IPS DF 4.7 (cell line): ENCODE measurements at regions not wholly inside any gene's neighbourhood (a gene's known extent, or its start where the extent isn't known, plus 50 kb on each side); places are given as distances from the start of the nearest gene placed in this dataset.
"Not testable (repeated sequence)": the region's sequence is repeated elsewhere in the genome, so short reads cannot be mapped to it uniquely, and the experiment has no call there.

Experiments used
- DNase-seq: peaks from one replicate; pipeline ENCODE4 v3.0.0-alpha.2; 2013; ENCODE audit warnings: low spot score; ENCODE audit errors: extremely low read depth

DNA sequence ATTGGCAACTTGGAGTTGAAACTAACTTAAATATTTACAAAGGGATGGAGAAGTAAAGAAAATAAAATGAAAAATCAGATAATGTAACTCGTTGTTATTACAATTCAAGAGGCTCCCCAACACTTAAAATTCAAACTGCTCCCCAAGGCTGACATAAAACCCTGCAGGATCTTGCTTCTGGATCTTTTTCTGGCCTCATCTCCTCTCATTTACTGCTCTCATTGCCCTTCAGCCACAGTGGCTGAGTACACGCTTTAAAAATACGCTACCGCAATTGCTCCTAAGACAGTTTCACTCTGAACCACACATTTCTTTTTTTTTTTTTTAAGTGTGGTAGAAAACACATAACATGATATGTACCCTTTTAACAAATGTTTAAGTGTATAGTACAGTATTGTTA, 718.1 kb upstream of the ANO3 start:
- no peak for DNase-seq

DNA sequence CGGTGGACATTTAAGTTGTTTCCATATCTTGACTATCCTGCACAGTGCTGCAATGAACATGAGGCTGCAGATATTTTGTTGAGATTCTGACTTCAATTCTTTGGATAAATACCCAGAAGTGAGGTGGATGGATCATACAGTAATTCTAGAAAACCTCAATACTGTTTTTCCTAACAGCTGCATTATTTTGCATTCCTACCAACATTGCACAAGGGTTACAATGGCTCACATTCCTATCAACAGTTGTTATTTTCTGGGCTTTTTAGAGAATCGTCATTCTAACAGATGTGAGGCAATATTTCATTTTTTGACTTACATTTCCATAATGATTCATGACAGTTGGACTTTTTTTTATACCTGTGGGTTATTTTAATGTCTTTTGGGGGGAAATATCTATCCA, 716.9 kb upstream of the ANO3 start:
- DNase-seq = no peak

DNA sequence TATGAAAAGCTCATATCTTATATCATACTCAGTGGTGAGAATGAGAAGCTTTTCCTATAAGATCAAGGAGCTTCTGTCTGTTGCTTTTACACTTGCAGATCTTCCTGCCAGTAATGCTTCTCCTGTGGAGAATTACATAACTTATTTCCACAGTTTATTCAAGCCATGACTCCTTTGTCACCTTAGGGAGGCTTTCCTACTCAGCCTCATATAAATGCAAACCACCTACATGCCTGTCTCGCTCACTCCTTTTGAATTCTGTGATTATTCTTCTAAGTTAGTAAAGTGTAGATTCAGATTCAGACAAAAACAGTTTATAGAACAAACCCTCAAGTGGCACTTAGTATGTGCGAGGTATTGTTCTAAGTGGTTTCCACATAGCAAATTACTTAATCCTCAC, 716.1 kb upstream of the ANO3 start:
- DNase-seq = no peak

- no peak for DNase-seq
Measured at GRCh38 chr11:25625094-25625493, 706.8 kb upstream of the ANO3 start.

DNA sequence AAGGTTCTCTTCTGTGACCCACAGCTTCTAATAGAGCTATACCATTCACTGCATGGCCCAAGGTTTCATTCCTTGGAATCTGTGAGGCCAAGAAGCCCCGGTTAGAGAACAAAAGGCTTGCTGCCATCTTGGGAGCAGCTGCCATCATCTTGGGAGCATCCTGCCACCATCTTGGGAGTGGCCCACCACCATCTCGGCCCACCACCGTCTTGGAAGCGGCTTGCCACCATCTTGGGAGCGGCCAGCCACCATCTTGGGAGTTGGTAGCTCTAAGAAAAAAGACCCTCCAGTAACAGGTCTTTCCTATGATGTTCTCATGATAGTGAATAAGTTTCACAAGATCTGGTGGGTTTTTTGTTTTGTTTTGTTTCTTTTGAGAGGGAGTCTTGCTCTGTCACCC, 703.9 kb upstream of the ANO3 start:
- DNase-seq = no peak

GRCh38 chr11:25633230-25633629, 698.7 kb upstream of the ANO3 start:
- DNase-seq = no peak

DNA sequence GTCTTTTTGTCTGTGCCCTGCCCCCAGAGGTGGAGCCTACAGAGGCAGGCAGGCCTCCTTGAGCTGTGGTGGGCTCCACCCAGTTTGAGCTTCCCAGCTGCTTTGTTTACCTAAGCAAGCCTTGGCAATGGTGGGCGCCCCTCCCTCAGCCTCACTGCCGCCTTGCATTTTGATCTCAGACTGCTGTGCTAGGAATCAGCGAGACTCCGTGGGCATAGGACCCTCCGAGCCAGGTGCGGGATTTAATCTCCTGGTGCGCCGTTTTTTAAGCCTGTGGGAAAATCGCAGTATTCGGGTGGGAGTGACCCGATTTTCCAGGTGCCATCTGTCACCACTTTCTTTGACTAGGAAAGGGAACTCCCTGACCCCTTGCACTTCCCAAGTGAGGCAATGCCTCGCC, 682.7 kb upstream of the ANO3 start:
- not testable (repeated sequence) for DNase-seq

DNA sequence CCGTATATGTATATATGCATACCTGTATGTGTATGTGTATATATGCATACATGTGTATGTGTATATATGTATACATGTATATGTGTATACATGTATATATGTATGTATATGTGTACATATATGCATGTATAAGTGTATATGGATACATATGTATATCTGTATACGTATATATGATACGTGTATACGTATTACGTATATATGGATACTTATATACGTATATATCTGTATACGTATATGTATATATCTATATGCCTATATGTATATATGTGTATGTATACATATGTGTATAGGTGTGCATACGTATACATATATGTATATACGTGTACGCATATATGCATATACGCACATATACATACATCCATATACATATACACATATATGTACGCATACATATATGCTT, 681.6 kb upstream of the ANO3 start:
- DNase-seq = no peak

GRCh38 chr11:25655636-25656035, 676.3 kb upstream of the ANO3 start:
- no peak for DNase-seq

DNA sequence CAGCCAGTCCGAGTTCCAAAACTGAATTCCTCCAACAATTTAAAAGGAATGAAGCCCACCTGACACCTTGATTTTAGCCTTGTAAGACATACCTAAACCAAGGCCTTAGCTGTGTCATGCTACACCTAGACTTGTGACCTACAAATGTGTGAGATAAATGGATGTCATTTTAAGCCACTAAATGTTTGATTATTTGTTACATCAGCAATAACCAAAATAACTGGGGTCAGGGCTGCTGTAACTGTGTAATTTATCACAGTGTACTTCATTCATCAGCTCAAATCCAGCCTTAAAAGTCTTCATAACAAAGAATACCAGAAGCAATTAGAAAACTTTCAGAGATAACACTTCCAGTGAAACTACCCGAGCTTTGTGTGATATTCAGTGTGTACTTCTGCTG, 673.0 kb upstream of the ANO3 start:
- no peak for DNase-seq

DNA sequence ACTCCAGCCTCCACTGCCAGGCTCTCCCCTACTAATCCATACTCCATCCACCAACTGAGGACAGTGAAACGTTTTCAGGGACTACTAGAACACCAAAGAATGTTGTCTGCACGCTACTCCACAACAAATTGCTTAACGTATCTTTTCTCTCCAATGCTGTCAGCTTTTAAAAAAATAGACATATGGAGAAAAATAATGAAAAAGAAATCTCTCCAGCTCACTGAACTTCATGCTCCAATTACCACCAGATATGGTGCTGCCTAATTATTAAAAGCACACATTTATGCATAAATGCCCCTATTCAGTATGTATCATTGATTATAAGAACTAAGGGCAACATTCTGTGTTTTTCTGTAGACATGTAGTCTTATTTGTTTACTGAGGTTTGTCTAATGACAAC, 672.2 kb upstream of the ANO3 start:
- no peak for DNase-seq

- no peak for DNase-seq
Measured at GRCh38 chr11:25667871-25668270, 664.1 kb upstream of the ANO3 start.

- no peak for DNase-seq
Measured at GRCh38 chr11:25691959-25692358, 640.0 kb upstream of the ANO3 start.

DNA sequence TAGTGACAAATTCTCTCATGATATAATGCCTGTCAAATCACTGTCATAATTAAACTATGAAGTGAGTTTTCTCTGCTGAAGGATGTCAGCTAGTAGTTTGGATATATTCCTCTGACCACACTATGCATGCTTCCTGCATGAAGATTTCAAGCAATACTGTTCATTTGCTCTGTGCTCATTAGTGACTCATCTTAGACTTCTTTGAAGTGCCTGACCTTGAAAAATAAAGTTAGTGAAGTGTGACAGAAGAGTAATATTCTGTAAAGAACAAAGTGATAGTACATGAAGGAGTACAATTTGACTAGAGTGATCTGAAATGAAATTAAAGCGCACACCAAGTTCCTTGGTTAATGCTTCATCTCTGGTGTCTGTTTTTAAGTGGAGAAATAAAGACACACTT, 629.5 kb upstream of the ANO3 start:
- DNase-seq = no peak

GRCh38 chr11:25710975-25711374, 621.0 kb upstream of the ANO3 start:
- no peak for DNase-seq

DNA sequence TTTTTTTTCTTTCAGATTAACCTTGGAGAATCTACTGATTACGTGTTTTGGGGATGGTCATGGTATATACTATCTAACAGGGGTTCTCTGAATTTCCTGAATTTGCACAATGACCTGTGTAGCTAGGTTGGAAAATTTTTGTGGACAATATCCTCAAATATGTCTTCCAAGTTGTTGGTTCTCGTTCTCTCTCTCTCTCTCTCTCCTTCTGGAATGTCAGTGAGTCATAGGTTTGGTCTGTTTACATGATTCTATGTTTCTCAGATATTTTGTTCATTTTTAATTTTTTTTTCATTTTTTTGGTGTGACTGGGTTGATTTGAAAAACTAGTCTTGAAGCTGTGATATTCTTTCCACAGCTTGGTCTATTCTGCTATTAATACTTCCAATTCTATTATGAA, 604.0 kb upstream of the ANO3 start:
- no peak for DNase-seq

DNA sequence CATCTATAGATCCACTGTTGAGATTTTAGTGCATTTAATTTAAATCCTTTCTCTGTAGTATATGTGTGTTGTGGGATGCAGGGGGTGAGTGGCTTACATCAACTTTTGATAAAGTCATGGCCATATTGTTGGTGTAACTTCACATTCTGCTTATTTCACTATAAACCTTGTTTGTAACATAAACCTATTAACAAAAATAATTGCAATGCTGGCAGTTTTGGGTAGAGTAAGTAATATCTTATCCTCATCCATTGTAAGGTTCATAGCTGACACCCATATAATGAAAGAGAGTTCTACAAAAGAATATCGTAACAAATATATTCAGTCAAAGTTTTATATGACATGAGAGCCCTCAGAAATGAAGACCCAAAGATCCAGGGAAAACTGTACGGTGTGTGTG, 601.7 kb upstream of the ANO3 start:
- no peak for DNase-seq

DNA sequence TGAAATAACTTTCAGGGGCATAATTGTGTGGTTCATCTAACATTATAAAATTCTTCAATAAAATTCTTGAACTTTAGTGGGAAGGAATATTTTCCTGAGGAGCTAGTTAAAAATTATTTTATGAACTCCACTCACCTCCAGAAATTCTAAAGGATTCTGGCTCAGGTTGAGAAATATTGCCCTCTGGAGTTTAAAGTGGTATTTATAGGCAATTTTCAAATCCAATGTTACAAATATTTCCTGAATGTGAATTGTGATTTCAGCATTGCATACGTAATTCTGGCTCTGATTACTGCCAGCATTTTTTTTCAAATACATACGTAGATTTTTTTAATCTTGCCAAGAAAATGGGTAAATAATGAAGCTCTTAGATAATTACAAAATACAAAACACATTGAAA, 598.2 kb upstream of the ANO3 start:
- DNase-seq = no peak

DNA sequence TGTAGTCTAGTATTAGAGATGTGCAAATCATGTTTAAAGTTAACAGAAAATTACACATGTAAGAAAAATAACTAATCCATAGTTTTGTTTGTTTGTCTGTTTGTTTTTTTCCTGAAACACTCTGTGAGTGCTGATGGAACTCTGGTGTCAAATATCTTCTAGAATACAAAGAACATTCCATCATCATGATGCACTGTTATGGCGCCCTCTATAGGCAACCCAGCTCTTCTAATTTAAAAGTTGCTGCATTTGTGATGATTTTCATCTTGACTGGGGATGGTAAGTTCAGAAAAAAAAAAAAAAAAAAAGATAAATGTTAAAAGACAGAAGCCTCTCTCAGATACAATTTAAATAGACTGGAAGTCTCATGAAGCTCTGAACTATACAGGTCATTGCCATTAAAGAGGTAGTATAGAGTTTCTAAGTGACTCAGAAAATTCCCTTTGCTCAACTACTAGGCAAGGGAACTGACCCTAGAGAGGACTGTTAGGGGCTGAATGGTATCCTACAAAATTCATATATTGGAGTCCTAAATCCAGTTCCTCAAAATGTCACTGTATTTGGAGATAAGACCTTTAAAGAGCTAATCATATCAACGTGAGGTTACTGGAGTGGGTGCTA, 597.2 kb upstream of the ANO3 start:
- no peak for DNase-seq

- DNase-seq = no peak
Measured at GRCh38 chr11:25737071-25737675, 594.8 kb upstream of the ANO3 start.

GRCh38 chr11:25741886-25742285, 590.0 kb upstream of the ANO3 start:
- no peak for DNase-seq

DNA sequence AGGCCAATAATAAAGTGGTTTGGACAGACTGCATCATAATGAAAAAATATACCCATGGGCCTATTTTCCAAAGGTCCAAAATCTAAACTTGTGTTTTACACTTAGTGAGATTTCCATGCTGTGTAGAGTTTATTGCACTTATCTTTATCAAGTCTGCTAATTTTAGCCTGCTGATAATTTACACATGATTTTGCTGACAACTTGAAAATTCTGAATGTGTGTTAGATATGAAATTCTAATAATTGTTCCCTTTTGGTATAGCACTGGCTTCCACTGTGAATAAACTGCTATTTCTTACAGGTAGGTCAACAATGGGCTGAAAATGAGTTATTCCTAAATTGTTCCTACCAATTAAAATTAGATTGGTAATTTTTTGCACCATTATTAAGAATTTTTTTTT, 589.1 kb upstream of the ANO3 start:
- no peak for DNase-seq

GRCh38 chr11:25755381-25755780, 576.5 kb upstream of the ANO3 start:
- no peak for DNase-seq
